ENCODE measurements at regions not wholly inside any gene's neighbourhood (a gene's known extent, or its start where the extent isn't known, plus 50 kb on each side); places are given as distances from the start of the nearest gene placed in this dataset.

GRCh38 chr5:117054141-117054540 lies 479.5 kb upstream of the SEMA6A start:
- intact Hi-C loops (cut with DNase I), result no loop called here
- ATAC-seq (no peak), DNase-seq (ENCODE audit: missing footprints) (no peak)

GRCh38 chr5:117041926-117042595 lies 467.4 kb upstream of the SEMA6A start:
- intact Hi-C loops (cut with DNase I), result no loop called here
- ATAC-seq, result no peak
- DNase-seq (ENCODE audit: missing footprints), result no peak

GRCh38 chr5:117039035-117039434 lies 464.4 kb upstream of the SEMA6A start:
- ATAC-seq (no peak), DNase-seq (ENCODE audit: missing footprints) (no peak)
- intact Hi-C loops (cut with DNase I), result no loop called here

GRCh38 chr5:117027384-117027783 lies 452.8 kb upstream of the SEMA6A start:
- intact Hi-C loops (cut with DNase I), result no loop called here
- ATAC-seq (no peak), DNase-seq (ENCODE audit: missing footprints) (no peak)

- DNase-seq (ENCODE audit: missing footprints), result no peak
- no peak for ATAC-seq
- intact Hi-C loops (cut with DNase I), result no loop called here
Measured at GRCh38 chr5:117020999-117021398, 446.4 kb upstream of the SEMA6A start.

- DNase-seq (ENCODE audit: missing footprints) (no peak), ATAC-seq (no peak)
- intact Hi-C loops (cut with DNase I), result no loop called here
Measured at GRCh38 chr5:117013280-117013877, 438.8 kb upstream of the SEMA6A start.

- ATAC-seq (no peak), DNase-seq (ENCODE audit: missing footprints) (no peak)
- intact Hi-C loops (cut with DNase I), result no loop called here
Measured at GRCh38 chr5:117010574-117010973, 436.0 kb upstream of the SEMA6A start.

GRCh38 chr5:116998024-116998423 lies 423.4 kb upstream of the SEMA6A start:
- no peak for ATAC-seq
- DNase-seq (ENCODE audit: missing footprints), result no peak
- intact Hi-C loops (cut with DNase I), result no loop called here

GRCh38 chr5:116992681-116993080 lies 418.1 kb upstream of the SEMA6A start:
- no peak for ATAC-seq
- DNase-seq (ENCODE audit: missing footprints), result no peak
- intact Hi-C loops (cut with DNase I), result no loop called here

- DNase-seq (ENCODE audit: missing footprints), result no peak
- intact Hi-C loops (cut with DNase I), result no loop called here
- ATAC-seq, result no peak
Measured at GRCh38 chr5:116989995-116990394, 415.4 kb upstream of the SEMA6A start.

- DNase-seq (ENCODE audit: missing footprints), result no peak
- no peak for ATAC-seq
Measured at GRCh38 chr5:116982035-116982434, 407.4 kb upstream of the SEMA6A start.

GRCh38 chr5:116980581-116980980 lies 406.0 kb upstream of the SEMA6A start:
- ATAC-seq, result no peak
- intact Hi-C loops (cut with DNase I), result no loop called here
- DNase-seq (ENCODE audit: missing footprints), result no peak

More at GRCh38 chr5:116982035-116982434, 407.4 kb upstream of the SEMA6A start:
- intact Hi-C loops (cut with DNase I), result no loop called here

GRCh38 chr5:116976767-116977166 lies 402.1 kb upstream of the SEMA6A start:
- no peak for ATAC-seq
- intact Hi-C loops (cut with DNase I), result no loop called here
- no peak for DNase-seq (ENCODE audit: missing footprints)

GRCh38 chr5:116971131-116971530 lies 396.5 kb upstream of the SEMA6A start:
- no peak for ATAC-seq
- DNase-seq (ENCODE audit: missing footprints), result no peak
- intact Hi-C loops (cut with DNase I), result no loop called here

GRCh38 chr5:116970318-116970717 lies 395.7 kb upstream of the SEMA6A start:
- DNase-seq (ENCODE audit: missing footprints), result no peak
- no peak for ATAC-seq
- intact Hi-C loops (cut with DNase I), result no loop called here

- no peak for ATAC-seq
- intact Hi-C loops (cut with DNase I), result no loop called here
- no peak for DNase-seq (ENCODE audit: missing footprints)
Measured at GRCh38 chr5:116964438-116964837, 389.8 kb upstream of the SEMA6A start.

- intact Hi-C loops (cut with DNase I), result no loop called here
- ATAC-seq, result no peak
- no peak for DNase-seq (ENCODE audit: missing footprints)
Measured at GRCh38 chr5:116961021-116961420, 386.4 kb upstream of the SEMA6A start.

GRCh38 chr5:116959843-116960242 lies 385.2 kb upstream of the SEMA6A start:
- ATAC-seq, result no peak
- intact Hi-C loops (cut with DNase I), result no loop called here
- DNase-seq (ENCODE audit: missing footprints), result no peak

GRCh38 chr5:116953251-116953930 lies 378.8 kb upstream of the SEMA6A start:
- intact Hi-C loops (cut with DNase I), result no loop called here
- DNase-seq (ENCODE audit: missing footprints) (no peak), ATAC-seq (no peak)

- intact Hi-C loops (cut with DNase I), result no loop called here
- no peak for DNase-seq (ENCODE audit: missing footprints)
- ATAC-seq, result no peak
Measured at GRCh38 chr5:116951219-116951618, 376.6 kb upstream of the SEMA6A start.
